Endothelial cell of umbilical vein (primary cell): ENCODE measurements at regions not wholly inside any gene's neighbourhood (a gene's known extent, or its start where the extent isn't known, plus 50 kb on each side); places are given as distances from the start of the nearest gene placed in this dataset.

Source experiments
- CTCF ChIP-seq, 2 donors: IDR thresholded peaks; 1 replicate in 1 of 2; 2 replicates in 1 of 2; pipeline ENCODE4 v1.5.1; 2011; ENCODE audit warnings: low read length in 2 of 2, mild to moderate bottlenecking in 2 of 2, moderate library complexity in 2 of 2, control low read depth in 1 of 2, inconsistent platforms in 1 of 2, low read depth in 1 of 2; ENCODE audit not compliant: insufficient read depth in 1 of 2; ENCODE audit errors: extremely low read depth in 1 of 2
- MYC ChIP-seq: IDR thresholded peaks from one replicate; pipeline ENCODE4 v1.6.1; 2011; ENCODE audit warnings: mild to moderate bottlenecking, low read depth, low read length
- POLR2A ChIP-seq: IDR thresholded peaks from 2 replicates; pipeline ENCODE4 v1.6.1; 2012; ENCODE audit warnings: low read depth, mild to moderate bottlenecking, control low read depth, low read length
- POLR2AphosphoS5 ChIP-seq: IDR thresholded peaks from 2 replicates; pipeline ENCODE4 v1.6.1; 2012; ENCODE audit warnings: low read depth, mild to moderate bottlenecking, control low read depth, low read length, moderate library complexity; ENCODE audit not compliant: insufficient read depth

GRCh38 chr2:104033399-104033798 is 820.5 kb upstream of the POU3F3 start:
- no peak for TF ChIP-seq CTCF (IDR thresholded peaks at IDR 0.05; ENCODE audit: extremely low read depth in 1 of 2, insufficient read depth in 1 of 2, low read depth in 1 of 2, low read length in 2 of 2)
- TF ChIP-seq MYC: no peak
- no peak for TF ChIP-seq POLR2A
- no peak for TF ChIP-seq POLR2AphosphoS5
